GM12864 (cell line): ENCODE measurements at regions not wholly inside any gene's neighbourhood (a gene's known extent, or its start where the extent isn't known, plus 50 kb on each side); places are given as distances from the start of the nearest gene placed in this dataset.

Source experiments
- DNase-seq: peaks from one replicate; pipeline ENCODE4 v3.0.0-alpha.2; 2011; ENCODE audit warnings: low read depth
- H3K4me3 ChIP-seq: 2 replicates; pipeline ENCODE4 v1.5.1; 2011; ENCODE audit warnings: mild to moderate bottlenecking, low read depth, low read length, control low read depth
- TF ChIP-seq, protein P1 (sequence below): IDR thresholded peaks from 2 replicates; pipeline ENCODE4 v1.5.1; 2011; ENCODE audit warnings: low read depth, mild to moderate bottlenecking, moderate library complexity, low read length, control low read depth, inconsistent platforms; ENCODE audit errors: missing control alignments

DNA sequence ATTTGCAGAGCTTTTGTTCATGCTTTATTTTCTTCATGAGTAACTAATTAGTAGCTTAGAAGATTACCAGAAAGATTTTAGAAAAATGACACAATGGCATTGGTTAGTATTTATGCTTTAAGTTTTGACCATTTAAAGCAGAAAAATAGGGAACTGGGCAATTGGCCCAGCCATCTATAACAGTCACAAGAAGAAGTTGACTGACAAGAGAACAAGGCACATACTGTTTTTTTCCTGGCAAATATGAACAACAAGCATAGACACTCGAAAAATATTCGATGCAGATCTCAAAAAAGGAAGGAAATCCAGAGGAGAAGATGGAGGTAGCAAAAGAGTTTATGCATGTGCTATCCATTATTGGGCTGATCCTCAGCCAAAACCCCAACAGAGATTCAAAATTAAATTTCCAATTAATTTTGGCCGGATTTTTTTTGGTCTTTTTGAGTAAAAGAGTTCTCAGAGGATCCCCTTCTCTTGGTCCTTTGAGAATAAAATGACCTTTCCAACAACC is 200.8 kb upstream of the SLC35G4 start:
- TF ChIP-seq, protein P1, sequence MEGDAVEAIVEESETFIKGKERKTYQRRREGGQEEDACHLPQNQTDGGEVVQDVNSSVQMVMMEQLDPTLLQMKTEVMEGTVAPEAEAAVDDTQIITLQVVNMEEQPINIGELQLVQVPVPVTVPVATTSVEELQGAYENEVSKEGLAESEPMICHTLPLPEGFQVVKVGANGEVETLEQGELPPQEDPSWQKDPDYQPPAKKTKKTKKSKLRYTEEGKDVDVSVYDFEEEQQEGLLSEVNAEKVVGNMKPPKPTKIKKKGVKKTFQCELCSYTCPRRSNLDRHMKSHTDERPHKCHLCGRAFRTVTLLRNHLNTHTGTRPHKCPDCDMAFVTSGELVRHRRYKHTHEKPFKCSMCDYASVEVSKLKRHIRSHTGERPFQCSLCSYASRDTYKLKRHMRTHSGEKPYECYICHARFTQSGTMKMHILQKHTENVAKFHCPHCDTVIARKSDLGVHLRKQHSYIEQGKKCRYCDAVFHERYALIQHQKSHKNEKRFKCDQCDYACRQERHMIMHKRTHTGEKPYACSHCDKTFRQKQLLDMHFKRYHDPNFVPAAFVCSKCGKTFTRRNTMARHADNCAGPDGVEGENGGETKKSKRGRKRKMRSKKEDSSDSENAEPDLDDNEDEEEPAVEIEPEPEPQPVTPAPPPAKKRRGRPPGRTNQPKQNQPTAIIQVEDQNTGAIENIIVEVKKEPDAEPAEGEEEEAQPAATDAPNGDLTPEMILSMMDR, result no peak
- no peak for DNase-seq
- H3K4me3 ChIP-seq, result no peak overlapping the region

DNA sequence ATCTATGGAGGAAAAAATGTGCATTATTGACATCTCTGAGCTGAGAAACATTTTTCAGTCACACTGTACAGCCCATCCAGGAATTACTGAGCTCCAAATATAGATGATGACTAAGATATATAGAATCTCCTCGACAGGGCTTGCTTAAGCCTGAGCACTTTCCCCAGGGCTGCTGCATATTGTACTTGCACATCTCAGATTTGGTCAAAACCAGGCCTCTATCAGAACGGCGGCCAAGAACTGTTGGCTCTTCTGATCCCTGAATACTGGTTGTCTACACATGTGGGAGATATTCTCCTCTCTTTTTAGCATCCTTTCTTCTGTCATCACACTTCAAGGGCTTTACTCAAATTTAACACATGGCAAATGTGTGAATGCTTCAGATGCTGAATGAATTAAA is 201.5 kb upstream of the SLC35G4 start:
- no peak overlapping the region for H3K4me3 ChIP-seq
- DNase-seq, result no peak
- TF ChIP-seq, protein P1, result no peak

DNA sequence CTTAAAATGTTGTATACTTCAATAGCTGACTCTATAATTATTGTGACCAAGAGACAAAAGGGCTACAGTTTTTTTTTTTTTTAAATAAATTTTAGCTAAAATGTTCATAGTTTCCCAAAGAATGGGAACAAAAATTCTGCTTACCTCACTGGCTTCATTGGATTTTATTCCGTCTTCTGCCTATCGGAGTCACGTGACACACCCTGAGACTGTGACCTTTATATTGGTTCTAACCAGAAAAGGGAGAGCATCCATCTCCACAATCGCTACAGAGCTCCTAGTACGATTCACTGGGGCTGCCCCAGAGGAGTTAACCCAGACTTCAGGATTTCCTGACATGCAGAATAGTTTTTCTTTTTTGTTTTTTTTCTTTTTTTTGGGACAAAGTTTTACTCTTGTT is 203.6 kb upstream of the SLC35G4 start:
- no peak overlapping the region for H3K4me3 ChIP-seq
- no peak for DNase-seq
- TF ChIP-seq, protein P1, result no peak

DNA sequence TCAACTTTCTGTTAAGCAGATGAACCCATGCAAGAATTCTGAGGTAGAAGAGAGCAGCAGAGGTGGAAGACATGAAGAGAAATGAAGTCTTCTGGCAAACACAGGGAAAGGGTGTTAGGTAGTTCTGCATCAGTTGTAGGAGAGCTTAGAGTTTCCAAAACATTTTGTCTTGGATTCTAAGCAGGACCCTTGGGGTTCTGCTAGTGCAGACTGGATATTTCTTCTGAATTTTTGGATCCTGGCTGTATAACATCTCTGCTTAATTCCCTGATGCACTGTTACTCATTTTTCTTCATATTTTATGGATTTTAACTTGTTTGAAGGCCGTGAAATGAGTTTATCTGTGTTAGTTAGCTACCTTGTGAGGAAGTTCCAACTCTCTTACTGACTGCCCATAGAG is 208.7 kb upstream of the SLC35G4 start:
- no peak for DNase-seq
- TF ChIP-seq, protein P1, result no peak
- no peak overlapping the region for H3K4me3 ChIP-seq

DNA sequence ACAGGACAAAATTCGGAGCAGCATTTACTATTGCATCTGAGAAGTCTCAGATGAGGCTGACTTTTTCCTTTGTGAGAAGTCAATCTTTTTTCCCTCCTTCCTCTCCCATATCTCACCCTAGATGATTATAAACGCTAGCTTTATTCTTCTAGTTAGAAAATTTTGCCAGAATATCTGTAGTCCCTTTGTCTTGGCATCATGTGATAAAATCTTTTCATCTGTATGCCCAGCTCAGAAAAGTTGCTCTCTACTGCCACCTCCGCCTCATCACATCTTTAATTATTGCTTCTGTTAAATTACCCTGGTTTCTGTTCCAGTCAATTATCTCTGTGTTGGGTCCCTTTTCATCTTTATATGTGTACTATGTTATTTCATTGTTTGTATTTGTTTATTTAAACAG is 210.8 kb upstream of the SLC35G4 start:
- TF ChIP-seq, protein P1, result peak; percentile 31
- DNase-seq, result no peak
- H3K4me3 ChIP-seq, result no peak overlapping the region

DNA sequence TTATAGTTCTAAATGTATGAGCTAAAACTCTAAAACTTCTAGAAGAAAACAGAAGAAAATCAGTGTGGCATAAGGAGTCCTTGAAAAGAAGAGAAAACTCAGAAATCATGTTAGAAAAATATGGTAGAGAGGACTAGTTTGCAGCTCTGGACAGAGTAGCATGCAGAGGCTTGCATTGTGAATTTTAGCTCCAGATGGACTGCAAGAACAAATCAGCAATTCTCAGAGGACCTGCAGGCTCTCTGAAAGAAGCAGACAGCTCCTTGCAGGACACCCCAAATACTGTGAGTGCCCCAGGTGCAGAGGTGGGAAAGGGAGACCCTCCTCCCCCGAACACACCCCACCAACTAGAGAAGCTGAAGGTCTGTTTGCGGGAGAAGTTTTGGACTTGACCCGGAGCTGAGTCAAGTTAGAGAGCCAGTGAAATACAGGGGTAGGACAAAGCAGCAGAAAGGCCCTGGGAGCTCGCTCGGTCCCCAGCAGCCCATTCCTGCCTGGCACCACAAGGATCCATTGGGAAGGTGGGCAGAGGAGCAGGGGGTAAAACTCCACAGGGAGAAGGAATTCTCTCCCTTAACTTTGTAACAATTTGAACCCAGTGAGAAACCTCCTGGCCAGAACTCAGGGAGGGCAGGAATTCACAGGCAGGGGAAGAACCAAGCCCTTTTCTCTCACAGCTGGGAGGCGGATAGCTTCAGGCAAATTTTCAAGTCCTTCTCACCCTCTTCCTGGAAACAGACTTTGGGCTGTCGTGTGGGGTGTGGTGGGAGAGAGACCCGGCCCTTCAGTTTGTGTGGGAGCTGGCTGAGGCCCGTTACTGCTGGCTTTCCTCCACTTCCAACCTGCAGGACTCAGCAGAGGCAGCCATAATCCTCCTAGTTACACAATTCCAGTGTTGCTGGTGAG is 216.2 kb upstream of the SLC35G4 start:
- TF ChIP-seq, protein P1, result no peak
- DNase-seq, result no peak
- no peak overlapping the region for H3K4me3 ChIP-seq
